GM18867 (cell line): ENCODE measurements at regions not wholly inside any gene's neighbourhood (a gene's known extent, or its start where the extent isn't known, plus 50 kb on each side); places are given as distances from the start of the nearest gene placed in this dataset.
"Not testable (repeated sequence)": the region's sequence is repeated elsewhere in the genome, so short reads cannot be mapped to it uniquely, and the experiment has no call there.

ENCODE experiments used
- ATAC-seq: cut with Tn5 transposase; IDR thresholded peaks from one replicate; pipeline ENCODE4 v1.9.1; 2021; ENCODE audit warnings: mild to moderate bottlenecking, moderate library complexity; ENCODE audit not compliant: unreplicated experiment

GRCh38 chr4:104649631-104650030 lies 154.9 kb upstream of the CXXC4 start:
- ATAC-seq = no peak

GRCh38 chr4:104662269-104662668 lies 167.6 kb upstream of the CXXC4 start:
- not testable (repeated sequence) for ATAC-seq

- no peak for ATAC-seq
Measured at GRCh38 chr4:104677116-104677515, 182.4 kb upstream of the CXXC4 start.

GRCh38 chr4:104682311-104682710 lies 187.6 kb upstream of the CXXC4 start:
- ATAC-seq = no peak

GRCh38 chr4:104693601-104694201 lies 199.0 kb upstream of the CXXC4 start:
- ATAC-seq = peak; percentile 51

GRCh38 chr4:104716584-104716983 lies 221.9 kb upstream of the CXXC4 start:
- ATAC-seq = no peak

- ATAC-seq = peak; percentile 96
Measured at GRCh38 chr4:104719539-104720230, 225.0 kb upstream of the CXXC4 start.

GRCh38 chr4:104722467-104722866 lies 227.8 kb upstream of the CXXC4 start:
- no peak for ATAC-seq

- ATAC-seq = no peak
Measured at GRCh38 chr4:104726002-104726401, 231.3 kb upstream of the CXXC4 start.

GRCh38 chr4:104727643-104728042 lies 232.9 kb upstream of the CXXC4 start:
- ATAC-seq = no peak

GRCh38 chr4:104728380-104729122 lies 233.9 kb upstream of the CXXC4 start:
- no peak for ATAC-seq

- no peak for ATAC-seq
Measured at GRCh38 chr4:104732766-104733165, 238.1 kb upstream of the CXXC4 start.

GRCh38 chr4:104735174-104735573 lies 240.5 kb upstream of the CXXC4 start:
- no peak for ATAC-seq

GRCh38 chr4:104740161-104740560 lies 245.5 kb upstream of the CXXC4 start:
- no peak for ATAC-seq

- ATAC-seq = peak; percentile 98
Measured at GRCh38 chr4:104743215-104743653, 248.5 kb upstream of the CXXC4 start.

- no peak for ATAC-seq
Measured at GRCh38 chr4:104747635-104748034, 252.9 kb upstream of the CXXC4 start.

- ATAC-seq = peak; percentile 24
Measured at GRCh38 chr4:104749062-104749461, 254.4 kb upstream of the CXXC4 start.

- no peak for ATAC-seq
Measured at GRCh38 chr4:104750008-104750407, 255.3 kb upstream of the CXXC4 start.

- ATAC-seq = no peak
Measured at GRCh38 chr4:104751468-104751867, 256.8 kb upstream of the CXXC4 start.

- peak; percentile 81 for ATAC-seq
Measured at GRCh38 chr4:104752337-104752736, 257.6 kb upstream of the CXXC4 start.

- ATAC-seq = peak; percentile 53
Measured at GRCh38 chr4:104756837-104757236, 262.1 kb upstream of the CXXC4 start.

GRCh38 chr4:104758574-104758973 lies 263.9 kb upstream of the CXXC4 start:
- ATAC-seq = peak; percentile 59
